Endometrium (tissue), 2 donors: ENCODE measurements at regions not wholly inside any gene's neighbourhood (a gene's known extent, or its start where the extent isn't known, plus 50 kb on each side); places are given as distances from the start of the nearest gene placed in this dataset.

Experiments used
- FAIRE-seq: peaks from 2 replicates; lab custom pipeline; 2012; peaks lifted over from hg19 to GRCh38; lab: Jason Lieb, UNC
- donor health status: control.
- donor health status: control.

DNA sequence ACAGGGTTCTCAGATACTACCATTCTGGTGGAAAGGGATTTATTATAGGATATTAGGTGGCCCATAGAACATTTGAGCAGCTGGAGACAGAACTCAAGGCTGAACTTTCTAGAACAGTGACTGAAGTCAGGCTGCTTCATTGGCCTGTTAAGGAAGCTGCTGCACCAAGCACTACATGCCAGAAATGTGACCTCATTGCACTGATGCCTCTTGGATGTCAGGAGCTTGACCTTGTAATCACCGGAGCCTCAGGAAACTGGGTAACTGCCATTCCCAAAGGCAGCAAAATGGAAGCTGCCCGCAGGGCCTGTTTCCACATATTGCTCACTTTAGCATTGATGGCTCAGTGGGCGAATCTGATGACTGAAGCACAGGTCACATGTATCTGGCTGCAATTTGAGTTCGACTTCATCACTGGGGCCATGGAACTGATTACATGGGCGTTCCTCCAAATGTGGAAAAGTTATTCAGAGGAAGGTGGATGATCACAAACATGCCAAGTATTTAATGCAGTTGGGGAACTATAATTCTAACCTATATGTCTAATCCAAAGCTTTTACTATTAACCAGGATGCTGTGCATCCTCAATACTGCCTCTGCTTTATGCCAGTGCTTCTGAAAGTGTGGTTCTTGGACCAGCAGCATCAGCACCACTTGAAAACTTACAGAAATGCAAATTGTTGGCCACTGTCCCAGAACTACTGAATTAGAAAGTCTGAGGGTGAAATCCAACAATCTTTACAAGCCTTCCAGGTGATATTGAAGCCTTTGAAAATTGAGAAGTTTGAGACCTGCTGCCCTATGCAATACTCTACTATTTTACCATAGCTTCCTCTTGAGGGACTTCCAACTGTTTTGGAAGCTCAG, 337.2 kb upstream of the NAV3 start:
- no peak for FAIRE-seq

DNA sequence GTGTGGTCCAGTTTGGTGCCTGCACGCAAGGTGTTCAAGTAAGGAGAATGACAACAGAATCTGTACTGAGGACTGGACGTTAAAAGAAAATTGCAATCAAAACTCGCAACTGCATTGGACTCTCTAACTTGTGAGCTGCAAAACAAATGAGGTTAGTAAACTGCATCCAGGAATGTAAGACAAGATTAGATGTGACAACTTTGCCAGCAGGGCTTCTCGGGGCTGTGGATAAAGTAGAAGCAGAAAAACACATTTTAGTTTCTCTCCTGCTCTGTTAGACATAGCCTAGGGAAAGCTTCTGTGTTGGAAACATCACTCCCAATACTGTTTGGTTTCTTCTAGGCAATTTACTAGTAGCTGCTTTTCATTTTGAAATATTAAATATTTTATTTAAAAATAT, 338.2 kb upstream of the NAV3 start:
- no peak for FAIRE-seq

GRCh38 chr12:77489331-77489970, 341.2 kb upstream of the NAV3 start:
- FAIRE-seq, result no peak

GRCh38 chr12:77488041-77488620, 342.6 kb upstream of the NAV3 start:
- peak; percentile 94 for FAIRE-seq

- no peak for FAIRE-seq
Observed at GRCh38 chr12:77486872-77487271, 343.8 kb upstream of the NAV3 start.

DNA sequence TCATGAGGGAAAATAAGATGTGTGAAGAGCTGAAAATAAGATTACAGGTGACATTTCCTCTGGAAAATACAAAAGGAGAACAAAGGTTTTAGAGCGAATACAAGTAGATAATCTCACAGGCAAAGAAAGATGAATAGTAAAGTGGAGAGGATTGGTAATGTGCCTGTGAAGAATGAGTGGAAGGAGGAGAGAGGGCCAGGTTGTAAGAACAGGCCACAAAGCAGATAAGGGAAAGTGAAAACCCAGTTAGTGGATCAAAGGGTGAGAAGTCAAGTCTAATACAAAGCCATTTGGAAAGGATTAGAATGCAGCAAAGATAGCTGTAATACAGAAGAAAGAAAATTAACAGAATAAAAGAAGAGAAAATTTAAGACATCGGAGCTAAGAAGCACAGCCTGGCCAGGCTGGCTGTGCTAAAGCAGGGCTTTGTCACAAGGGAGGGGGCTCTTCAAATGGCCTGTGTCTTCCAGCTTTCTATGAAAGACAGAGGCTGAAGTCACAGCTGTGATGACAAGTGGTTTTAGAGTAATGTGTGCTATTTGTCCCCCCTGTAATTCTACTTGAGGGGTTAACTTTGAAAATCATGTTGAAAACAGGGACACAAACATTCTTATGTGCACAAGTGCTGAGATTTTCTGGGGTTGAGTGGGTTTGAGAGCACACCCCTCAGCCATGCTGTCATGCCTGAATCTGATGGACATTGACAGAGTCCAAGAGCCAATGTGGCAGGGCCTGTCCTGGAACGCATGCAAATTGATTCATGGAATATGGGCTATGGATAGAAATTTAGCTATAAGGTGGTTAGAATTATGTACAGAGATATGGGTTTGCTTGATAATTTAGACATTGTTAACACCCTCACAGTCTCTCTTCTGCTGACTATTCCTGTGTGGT, 344.5 kb upstream of the NAV3 start:
- no peak for FAIRE-seq

GRCh38 chr12:77481687-77482086, 349.0 kb upstream of the NAV3 start:
- no peak for FAIRE-seq

- FAIRE-seq, result no peak
Observed at GRCh38 chr12:77477907-77478533, 352.7 kb upstream of the NAV3 start.

GRCh38 chr12:77471801-77472200, 358.9 kb upstream of the NAV3 start:
- FAIRE-seq, result no peak

DNA sequence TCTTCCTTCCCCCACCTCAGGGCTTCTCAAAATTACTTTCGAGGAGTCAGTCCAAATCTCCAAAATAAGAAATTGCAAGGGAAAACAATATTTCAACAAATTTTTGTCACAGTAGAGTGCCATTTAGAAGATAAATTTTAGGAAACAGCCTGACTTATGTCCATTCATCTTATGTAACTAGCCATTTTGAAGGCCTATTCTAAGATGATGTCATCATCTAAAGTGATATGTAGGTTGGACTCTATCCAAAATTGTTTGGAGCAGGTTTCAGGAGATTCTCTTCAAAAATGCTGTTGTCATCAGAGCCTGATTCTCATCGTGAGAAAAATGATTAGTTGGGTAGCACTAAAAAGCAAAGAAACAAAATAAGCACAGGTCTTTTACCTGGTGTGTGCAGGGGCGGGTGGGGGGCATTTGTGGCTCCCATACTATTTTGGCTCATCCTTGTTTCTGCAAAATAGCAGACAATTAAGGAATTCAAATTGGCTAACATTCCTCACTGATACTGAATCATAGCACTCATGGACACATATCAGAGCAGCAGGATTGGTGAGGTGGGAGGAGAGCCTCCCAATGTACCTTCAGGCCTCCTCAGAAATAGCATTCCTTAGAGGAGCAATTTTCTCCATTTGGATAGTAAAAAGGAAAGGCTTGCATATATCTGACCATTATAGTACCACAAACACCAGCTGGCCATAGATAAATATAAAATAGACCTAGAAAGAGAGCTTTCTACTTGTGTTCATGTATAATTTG, 360.9 kb upstream of the NAV3 start:
- no peak for FAIRE-seq

DNA sequence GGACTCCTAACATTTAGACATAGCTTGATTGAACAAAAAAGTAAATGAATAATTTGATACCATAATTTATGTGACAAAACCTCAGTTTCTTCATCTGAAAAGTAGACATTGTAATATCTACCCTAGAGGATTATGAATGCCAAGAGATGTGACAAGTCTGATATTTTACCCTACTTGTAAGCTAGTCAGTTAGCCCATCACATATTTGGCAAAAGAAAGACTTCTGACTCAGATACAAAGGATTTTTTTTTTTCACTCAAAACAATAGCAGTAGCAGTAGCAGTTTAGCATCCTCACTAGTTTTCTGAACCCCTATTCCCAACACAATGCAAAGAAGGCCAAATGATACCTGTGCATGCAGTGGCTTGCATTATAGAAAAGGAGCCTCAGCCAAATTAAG, 377.3 kb upstream of the E2F7 start:
- no peak for FAIRE-seq

DNA sequence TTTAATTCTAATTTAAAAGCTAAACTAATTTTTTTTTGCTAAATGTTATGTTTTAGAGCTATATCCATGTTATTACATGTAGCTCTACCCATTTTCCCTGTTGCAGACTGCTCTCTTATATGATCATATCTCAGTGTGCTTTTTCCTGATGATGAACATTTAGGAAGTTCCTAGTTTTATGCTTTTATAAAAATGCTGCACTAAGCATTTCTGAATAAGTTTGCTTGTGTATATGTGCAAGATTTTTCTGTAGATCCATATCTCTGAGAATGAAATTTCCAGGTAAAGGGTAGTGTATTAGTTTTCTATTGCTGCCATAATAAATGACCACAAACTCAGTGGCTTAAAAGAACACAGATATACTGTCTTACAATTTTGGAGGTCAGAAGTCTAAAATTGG, 374.4 kb upstream of the E2F7 start:
- FAIRE-seq, result no peak

- no peak for FAIRE-seq
Observed at GRCh38 chr12:77438644-77439043, 373.3 kb upstream of the E2F7 start.

DNA sequence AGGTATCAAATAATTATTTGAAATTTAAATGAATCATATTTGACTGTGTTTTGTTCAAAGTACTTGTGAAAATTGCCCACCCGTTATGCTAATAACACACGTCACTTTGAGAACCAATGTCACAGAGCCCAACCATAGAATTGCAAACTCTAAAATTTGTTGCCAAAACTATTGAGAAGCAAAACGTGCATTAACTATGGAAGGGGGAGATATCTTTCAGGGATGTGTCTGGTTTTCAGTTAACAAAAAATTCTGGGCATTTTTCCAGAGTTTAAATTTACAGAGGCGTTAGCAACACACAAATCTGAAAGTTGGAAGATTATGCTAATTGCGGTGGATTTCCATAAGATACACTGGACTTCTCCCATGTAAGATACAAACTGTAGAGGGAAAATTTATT, 371.8 kb upstream of the E2F7 start:
- FAIRE-seq, result no peak

GRCh38 chr12:77435446-77436091, 370.2 kb upstream of the E2F7 start:
- no peak for FAIRE-seq

DNA sequence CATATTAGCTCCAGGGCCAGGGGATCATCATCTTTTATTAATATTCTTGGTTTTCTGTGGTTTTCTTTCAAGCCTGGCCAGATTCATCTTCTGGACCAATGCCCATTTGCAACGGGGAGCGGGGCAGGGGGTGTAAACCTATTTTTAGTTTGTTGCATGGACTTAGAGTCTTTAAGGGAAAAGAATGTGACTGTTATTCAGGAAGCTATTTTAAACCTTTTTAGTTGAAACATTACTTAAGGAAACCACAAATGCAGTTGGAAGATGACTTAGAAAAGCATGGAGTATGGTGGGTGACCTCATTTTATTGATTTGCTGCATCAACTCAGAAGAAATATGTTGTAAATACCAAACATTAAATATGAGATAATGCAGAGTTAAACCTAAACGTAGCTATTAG, 368.4 kb upstream of the E2F7 start:
- FAIRE-seq, result no peak

- no peak for FAIRE-seq
Observed at GRCh38 chr12:77429426-77429825, 364.1 kb upstream of the E2F7 start.

DNA sequence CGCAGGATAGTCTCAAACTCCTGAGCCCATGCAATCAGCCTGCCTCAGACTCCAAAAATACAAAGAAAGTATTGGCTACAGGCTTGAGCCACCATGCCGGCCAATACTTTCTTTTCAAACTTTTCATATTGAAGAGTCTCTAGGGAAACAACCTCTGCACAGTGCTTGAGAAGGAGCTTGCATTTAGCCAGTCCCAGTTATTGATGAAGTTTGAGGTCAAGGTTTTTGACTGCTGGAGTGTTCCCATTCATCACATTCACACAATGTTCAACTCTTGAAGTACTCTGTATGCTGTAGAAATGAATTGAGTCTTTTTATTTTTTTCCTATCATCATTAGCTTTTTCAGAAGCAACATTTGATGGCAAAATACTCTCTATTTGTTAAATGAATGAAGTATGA, 355.8 kb upstream of the E2F7 start:
- FAIRE-seq, result no peak

DNA sequence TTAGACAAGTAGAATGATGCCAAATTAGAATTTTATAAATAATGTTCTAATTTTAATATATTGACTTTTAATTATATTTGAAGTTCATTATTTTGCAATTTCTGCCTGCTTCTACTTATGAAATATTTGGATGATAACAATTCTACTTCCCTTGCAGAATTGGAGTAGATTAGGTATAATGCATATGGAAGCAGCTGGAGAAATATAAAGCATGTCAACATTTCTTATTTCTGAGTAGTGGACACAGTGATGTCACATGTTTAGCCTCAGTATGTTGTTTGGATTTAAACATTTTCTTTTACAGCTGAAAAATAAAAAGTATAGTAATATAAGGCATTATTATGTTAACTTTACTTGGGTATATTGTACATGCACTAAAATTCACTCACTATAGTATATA, 344.2 kb upstream of the E2F7 start:
- no peak for FAIRE-seq

DNA sequence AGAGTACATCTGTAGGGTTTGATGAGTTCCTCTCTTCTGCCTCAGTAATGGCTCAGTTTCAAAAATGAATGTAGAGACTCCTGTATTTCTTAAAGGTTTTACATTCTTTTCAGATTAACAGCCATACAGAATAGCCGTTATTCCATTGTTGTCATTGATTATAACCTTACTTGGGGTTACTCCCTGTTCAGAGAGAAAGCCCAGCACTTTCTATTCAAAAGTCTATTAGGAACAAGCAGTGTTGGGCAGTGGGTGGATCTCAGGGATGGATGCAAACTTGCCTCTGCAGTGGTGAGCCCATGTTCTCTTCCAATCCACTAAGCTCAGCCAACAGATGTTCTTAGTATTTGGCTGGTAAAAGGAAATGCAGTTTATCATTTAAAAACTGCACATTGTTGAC, 342.6 kb upstream of the E2F7 start:
- FAIRE-seq, result no peak
